Epidermal melanocyte (primary cell): ENCODE measurements at regions not wholly inside any gene's neighbourhood (a gene's known extent, or its start where the extent isn't known, plus 50 kb on each side); places are given as distances from the start of the nearest gene placed in this dataset.

Experiments
- DNase-seq: peaks from one replicate; pipeline ENCODE4 v3.0.0; 2011; ENCODE audit warnings: low spot score; ENCODE audit not compliant: insufficient read length

GRCh38 chr4:12875640-12876243 is 608.4 kb downstream of the RAB28 start:
- DNase-seq = no peak

- DNase-seq = no peak
Measured at GRCh38 chr4:12873351-12873750, 610.8 kb downstream of the RAB28 start.

DNA sequence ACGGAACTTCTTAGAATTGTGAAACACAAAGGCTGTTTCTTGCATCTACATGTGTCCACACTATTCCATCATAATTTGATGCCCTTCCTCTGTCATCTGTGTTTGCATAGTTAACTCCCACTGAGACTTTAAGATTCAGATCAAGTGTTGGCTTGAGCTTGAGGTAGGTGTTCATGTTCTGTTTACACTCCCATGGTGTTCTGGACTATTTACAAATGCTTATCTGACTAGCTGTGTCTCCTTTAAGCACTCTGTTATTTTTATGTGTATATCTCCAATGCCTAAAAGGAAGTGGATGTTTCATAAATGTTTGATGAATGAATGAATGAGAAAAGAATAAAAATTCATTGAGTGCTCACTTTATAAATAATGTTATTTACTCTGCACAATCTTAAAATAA is 622.7 kb downstream of the RAB28 start:
- no peak for DNase-seq

DNA sequence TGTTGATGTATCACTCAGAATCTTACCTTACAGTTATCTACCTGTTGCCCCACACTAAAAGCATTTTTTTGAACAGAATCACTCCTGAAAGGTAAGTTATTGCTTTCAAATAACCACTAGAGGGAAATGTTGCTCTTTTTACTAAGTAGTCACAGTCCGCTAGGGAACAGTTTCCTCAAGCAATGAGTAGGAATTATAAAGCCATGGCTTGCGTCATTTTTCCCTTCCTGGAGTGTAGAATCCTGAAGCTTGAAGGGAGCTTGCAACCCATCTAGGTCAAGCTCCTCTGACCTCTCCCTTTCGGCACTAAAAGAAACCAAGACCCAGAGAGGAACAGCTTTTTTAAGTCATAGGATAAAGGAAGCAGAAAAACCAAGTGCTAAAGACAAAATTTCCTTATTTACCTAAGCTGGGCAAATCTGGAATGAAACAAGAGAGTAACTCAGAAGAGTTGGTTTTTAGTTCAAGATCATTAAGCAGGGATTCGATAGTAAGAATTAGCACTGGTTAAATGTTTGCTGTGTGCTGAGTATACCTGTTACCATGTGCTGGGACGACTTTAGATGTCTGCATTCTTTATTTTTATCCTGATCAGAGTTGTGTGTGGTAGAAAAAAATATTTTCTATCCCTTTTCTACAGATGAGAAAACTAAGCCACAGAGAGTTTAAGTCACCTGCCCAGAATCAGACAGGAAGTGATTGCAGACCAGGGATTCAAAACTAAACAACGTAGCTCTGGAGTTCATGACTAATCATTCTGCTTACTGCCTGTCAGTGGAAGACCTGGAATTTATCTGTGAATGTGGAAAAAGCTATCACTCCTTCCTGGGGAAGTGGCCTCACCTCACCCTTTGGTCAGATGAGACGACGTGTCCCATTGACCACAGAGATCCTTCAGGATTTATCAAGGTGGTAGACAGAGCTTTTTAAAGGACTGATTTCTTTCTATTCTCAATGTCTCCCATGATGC is 631.5 kb downstream of the RAB28 start:
- peak; percentile 31 for DNase-seq

- no peak for DNase-seq
Measured at GRCh38 chr4:12846368-12846767, 637.8 kb downstream of the RAB28 start.

- no peak for DNase-seq
Measured at GRCh38 chr4:12844141-12844540, 640.0 kb downstream of the RAB28 start.

GRCh38 chr4:12827966-12828365 is 656.2 kb downstream of the RAB28 start:
- no peak for DNase-seq

GRCh38 chr4:12791536-12791935 is 692.6 kb downstream of the RAB28 start:
- no peak for DNase-seq

DNA sequence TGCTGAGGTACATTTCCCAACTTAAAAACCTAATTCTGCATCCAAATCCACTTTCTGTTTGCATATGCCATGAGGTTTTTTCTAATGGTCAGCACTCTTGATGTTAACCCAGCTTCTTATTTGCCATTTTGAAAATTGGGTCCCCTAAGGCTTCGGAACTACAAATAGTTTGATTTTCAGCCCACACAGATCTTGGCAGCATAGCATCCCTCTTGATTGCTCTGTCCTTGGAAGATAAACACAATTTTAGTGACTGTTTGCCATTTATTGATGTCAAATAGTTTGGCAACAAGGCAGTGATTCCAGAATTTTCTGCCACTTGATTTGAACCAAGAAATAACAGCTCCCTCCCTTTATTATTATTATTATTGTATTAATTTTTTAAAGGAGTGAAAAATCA is 696.9 kb downstream of the RAB28 start:
- DNase-seq = no peak

DNA sequence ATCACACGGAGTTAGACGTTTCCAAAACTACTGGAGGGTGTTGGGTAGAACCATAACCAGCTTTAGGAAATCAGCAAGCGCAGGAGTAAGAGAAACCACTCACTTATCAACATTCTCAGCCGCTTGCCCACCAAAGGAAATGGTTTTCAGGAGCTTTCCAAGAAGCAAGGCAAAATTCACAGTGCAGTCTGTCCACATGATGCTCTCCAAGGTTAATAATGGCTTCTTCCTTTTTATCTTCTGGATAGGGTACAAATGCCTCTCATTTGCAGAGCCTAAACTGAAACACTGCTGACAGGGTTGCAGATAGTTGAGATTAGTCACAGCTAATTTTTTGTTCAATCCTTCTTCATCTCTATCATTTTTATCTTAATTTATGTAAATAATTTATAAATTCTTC is 705.4 kb downstream of the RAB28 start:
- no peak for DNase-seq

- DNase-seq = no peak
Measured at GRCh38 chr4:12778191-12778590, 705.9 kb downstream of the RAB28 start.

GRCh38 chr4:12770351-12770750 is 713.8 kb downstream of the RAB28 start:
- DNase-seq = no peak

- no peak for DNase-seq
Measured at GRCh38 chr4:12761694-12762093, 722.4 kb downstream of the RAB28 start.

- no peak for DNase-seq
Measured at GRCh38 chr4:12747154-12747553, 737.0 kb downstream of the RAB28 start.

- no peak for DNase-seq
Measured at GRCh38 chr4:12746221-12746620, 737.9 kb downstream of the RAB28 start.

DNA sequence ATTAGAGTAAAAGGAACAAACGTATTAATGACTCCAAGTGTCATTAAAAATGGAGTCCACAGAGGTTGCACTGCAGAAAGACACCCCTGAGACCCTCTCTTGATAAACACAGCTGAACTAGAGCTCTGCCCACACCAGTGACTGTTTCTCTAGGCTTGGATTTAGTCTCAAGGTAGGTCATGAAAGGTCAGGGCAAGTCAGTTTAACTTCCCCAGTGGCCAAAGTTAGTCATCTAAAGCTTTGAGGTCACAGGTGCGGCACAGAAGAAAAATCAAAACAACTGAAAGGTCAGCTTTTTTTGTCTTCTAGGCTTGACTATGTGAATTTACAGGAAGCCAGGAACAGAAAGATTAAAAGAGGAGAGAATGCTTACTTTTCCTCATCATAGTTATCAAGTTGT is 749.6 kb downstream of the RAB28 start:
- no peak for DNase-seq

DNA sequence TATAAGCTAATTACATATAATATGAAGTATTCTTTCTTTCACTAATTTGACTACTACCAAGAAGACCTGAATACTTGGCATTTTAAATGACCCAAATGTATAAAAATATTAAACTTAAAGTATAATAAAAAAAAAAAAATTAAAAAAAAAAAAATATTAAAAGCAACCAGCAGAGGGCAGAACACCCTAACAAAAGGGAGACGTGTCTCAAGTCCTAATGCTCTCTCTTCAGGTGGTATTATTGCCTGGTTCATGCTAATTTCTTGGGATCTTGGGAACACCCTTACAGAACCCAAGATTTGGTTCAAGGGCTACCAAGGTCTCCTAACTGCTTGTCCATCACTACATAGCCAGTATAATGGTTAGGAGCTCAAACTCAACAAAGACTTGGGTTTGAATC is 754.8 kb downstream of the RAB28 start:
- no peak for DNase-seq

DNA sequence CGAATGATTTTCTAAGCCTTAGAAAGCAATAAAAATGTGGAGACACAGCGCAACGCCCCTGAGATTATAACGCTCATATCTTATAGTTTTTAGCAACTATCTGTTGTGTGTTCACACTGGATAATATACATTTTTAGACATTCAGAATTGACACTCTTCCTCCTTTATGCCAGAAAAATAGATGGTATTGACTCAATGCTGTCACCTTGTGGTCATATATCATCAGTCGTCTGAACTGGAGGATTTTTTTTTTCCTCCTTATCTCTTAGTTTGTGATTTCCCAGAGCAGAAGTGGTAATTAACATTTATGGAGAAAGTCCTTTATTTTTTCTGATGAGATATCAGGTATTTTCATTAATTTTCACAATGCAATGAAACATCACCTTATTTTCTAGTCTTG is 759.6 kb downstream of the RAB28 start:
- no peak for DNase-seq

DNA sequence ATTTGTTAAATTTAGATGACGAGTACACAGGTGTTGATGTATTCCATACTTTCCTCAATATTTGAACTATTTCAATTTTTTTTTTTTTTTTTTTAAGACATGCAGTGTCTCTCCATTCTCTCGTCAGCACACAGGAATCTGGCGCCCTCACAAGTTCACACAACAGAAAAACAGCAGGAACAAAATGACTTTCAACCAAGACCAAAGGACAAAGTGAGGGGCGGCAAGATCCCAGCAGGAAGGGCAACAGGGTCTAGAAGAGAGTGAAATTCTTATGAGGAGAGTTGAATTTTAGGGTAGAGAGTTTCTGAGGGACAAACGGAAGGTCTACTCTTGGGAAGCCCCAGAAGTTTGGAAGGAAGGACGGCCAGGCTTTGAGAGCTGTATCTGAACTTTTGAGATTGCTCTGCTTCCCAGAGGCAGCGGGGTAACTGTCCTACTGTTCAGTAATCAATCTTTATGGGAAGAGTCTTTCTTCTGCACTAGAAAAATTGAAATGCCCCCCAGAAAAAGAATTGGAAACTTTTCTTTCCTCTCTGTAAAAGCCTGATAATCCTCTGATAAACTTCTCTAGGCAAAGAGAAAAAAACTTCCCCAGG is 760.2 kb downstream of the RAB28 start:
- no peak for DNase-seq

- DNase-seq = no peak
Measured at GRCh38 chr4:12716896-12717295, 767.2 kb downstream of the RAB28 start.

- no peak for DNase-seq
Measured at GRCh38 chr4:12712648-12713339, 771.3 kb downstream of the RAB28 start.
